ENCODE measurements at regions not wholly inside any gene's neighbourhood (a gene's known extent, or its start where the extent isn't known, plus 50 kb on each side); places are given as distances from the start of the nearest gene placed in this dataset.

GRCh38 chr5:98099448-98100105 is 673.9 kb upstream of the RGMB start:
- no peak for DNase-seq (ENCODE audit: low read depth in 4 of 4, low spot score in 3 of 4)

- no peak for DNase-seq (ENCODE audit: low read depth in 4 of 4, low spot score in 3 of 4)
Observed at GRCh38 chr5:98101131-98101530, 672.3 kb upstream of the RGMB start.

GRCh38 chr5:98102936-98103335 is 670.5 kb upstream of the RGMB start:
- no peak for DNase-seq (ENCODE audit: low read depth in 4 of 4, low spot score in 3 of 4)

GRCh38 chr5:98103807-98104206 is 669.7 kb upstream of the RGMB start:
- no peak for DNase-seq (ENCODE audit: low read depth in 4 of 4, low spot score in 3 of 4)

GRCh38 chr5:98104454-98105188 is 668.8 kb upstream of the RGMB start:
- no peak for DNase-seq (ENCODE audit: low read depth in 4 of 4, low spot score in 3 of 4)

- no peak for DNase-seq (ENCODE audit: low read depth in 4 of 4, low spot score in 3 of 4)
Observed at GRCh38 chr5:98105681-98106080, 667.8 kb upstream of the RGMB start.

GRCh38 chr5:98106116-98107031 is 667.1 kb upstream of the RGMB start:
- DNase-seq (ENCODE audit: low read depth in 4 of 4, low spot score in 3 of 4): no peak

GRCh38 chr5:98108497-98108896 is 665.0 kb upstream of the RGMB start:
- DNase-seq (ENCODE audit: low read depth in 4 of 4, low spot score in 3 of 4): no peak

- DNase-seq (ENCODE audit: low read depth in 4 of 4, low spot score in 3 of 4): no peak
Observed at GRCh38 chr5:98109561-98110006, 663.9 kb upstream of the RGMB start.

GRCh38 chr5:98110282-98110691 is 663.2 kb upstream of the RGMB start:
- no peak for DNase-seq (ENCODE audit: low read depth in 4 of 4, low spot score in 3 of 4)

- no peak for DNase-seq (ENCODE audit: low read depth in 4 of 4, low spot score in 3 of 4)
Observed at GRCh38 chr5:98110791-98111190, 662.7 kb upstream of the RGMB start.

GRCh38 chr5:98111686-98112085 is 661.8 kb upstream of the RGMB start:
- no peak for DNase-seq (ENCODE audit: low read depth in 4 of 4, low spot score in 3 of 4)

- DNase-seq (ENCODE audit: low read depth in 4 of 4, low spot score in 3 of 4): no peak
Observed at GRCh38 chr5:98121036-98121936, 652.2 kb upstream of the RGMB start.

- DNase-seq (ENCODE audit: low read depth in 4 of 4, low spot score in 3 of 4): no peak
Observed at GRCh38 chr5:98128271-98128670, 645.2 kb upstream of the RGMB start.

- DNase-seq (ENCODE audit: low read depth in 4 of 4, low spot score in 3 of 4): no peak
Observed at GRCh38 chr5:98128846-98129245, 644.6 kb upstream of the RGMB start.

- DNase-seq (ENCODE audit: low read depth in 4 of 4, low spot score in 3 of 4): no peak
Observed at GRCh38 chr5:98130261-98131035, 643.0 kb upstream of the RGMB start.

- DNase-seq (ENCODE audit: low read depth in 4 of 4, low spot score in 3 of 4): no peak
Observed at GRCh38 chr5:98144116-98144515, 629.3 kb upstream of the RGMB start.

GRCh38 chr5:98144710-98145109 is 628.8 kb upstream of the RGMB start:
- DNase-seq (ENCODE audit: low read depth in 4 of 4, low spot score in 3 of 4): no peak

GRCh38 chr5:98157368-98157767 is 616.1 kb upstream of the RGMB start:
- no peak for DNase-seq (ENCODE audit: low read depth in 4 of 4, low spot score in 3 of 4)

Data from right renal pelvis (tissue), 4 donors.